ENCODE measurements at regions not wholly inside any gene's neighbourhood (a gene's known extent, or its start where the extent isn't known, plus 50 kb on each side); places are given as distances from the start of the nearest gene placed in this dataset.

GRCh38 chr3:31176045-31176444 is 281.6 kb upstream of the GADL1 start:
- TF ChIP-seq, protein P1, sequence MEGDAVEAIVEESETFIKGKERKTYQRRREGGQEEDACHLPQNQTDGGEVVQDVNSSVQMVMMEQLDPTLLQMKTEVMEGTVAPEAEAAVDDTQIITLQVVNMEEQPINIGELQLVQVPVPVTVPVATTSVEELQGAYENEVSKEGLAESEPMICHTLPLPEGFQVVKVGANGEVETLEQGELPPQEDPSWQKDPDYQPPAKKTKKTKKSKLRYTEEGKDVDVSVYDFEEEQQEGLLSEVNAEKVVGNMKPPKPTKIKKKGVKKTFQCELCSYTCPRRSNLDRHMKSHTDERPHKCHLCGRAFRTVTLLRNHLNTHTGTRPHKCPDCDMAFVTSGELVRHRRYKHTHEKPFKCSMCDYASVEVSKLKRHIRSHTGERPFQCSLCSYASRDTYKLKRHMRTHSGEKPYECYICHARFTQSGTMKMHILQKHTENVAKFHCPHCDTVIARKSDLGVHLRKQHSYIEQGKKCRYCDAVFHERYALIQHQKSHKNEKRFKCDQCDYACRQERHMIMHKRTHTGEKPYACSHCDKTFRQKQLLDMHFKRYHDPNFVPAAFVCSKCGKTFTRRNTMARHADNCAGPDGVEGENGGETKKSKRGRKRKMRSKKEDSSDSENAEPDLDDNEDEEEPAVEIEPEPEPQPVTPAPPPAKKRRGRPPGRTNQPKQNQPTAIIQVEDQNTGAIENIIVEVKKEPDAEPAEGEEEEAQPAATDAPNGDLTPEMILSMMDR (IDR thresholded peaks at IDR 0.05): no peak
- TF ChIP-seq POLR2A (IDR thresholded peaks at IDR 0.05): no peak

Data from esophagus squamous epithelium (tissue), 4 donors.